Retinal pigment epithelial cell (primary cell): ENCODE measurements at regions not wholly inside any gene's neighbourhood (a gene's known extent, or its start where the extent isn't known, plus 50 kb on each side); places are given as distances from the start of the nearest gene placed in this dataset.

Experiments
- DNase-seq: peaks from one replicate; pipeline ENCODE4 v3.0.0-alpha.2; 2010; ENCODE audit warnings: low read depth
- H3K4me3 ChIP-seq: 2 replicates; pipeline ENCODE4 v1.5.1; 2011; ENCODE audit warnings: mild to moderate bottlenecking, low read length, control low read depth, moderate library complexity
- TF ChIP-seq, protein P1 (sequence below): conservative IDR thresholded peaks from 2 replicates; pipeline ENCODE4 v1.5.1; 2011; ENCODE audit warnings: low read depth, low read length, control low read depth, inconsistent platforms

DNA sequence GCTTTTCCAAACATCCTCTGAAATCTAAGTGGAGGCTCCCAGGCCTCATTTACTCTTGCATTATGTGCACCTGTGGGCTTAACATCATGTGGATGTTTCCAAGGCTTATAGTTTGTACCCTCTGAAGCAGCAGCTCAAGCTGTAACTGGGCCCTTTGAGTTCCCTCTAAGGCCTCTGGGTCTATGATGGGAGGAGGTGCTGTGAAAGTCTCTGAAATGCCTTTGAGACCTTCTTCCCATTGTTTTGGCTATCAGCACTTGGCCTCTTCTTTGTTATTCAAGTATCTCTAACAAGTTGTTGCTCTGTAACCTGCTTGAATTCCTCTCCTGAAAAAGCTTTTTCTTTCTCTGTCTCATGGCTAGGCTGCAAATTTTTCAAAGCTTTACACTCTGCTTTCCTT, 58.1 kb upstream of the MYT1L start:
- TF ChIP-seq, protein P1, sequence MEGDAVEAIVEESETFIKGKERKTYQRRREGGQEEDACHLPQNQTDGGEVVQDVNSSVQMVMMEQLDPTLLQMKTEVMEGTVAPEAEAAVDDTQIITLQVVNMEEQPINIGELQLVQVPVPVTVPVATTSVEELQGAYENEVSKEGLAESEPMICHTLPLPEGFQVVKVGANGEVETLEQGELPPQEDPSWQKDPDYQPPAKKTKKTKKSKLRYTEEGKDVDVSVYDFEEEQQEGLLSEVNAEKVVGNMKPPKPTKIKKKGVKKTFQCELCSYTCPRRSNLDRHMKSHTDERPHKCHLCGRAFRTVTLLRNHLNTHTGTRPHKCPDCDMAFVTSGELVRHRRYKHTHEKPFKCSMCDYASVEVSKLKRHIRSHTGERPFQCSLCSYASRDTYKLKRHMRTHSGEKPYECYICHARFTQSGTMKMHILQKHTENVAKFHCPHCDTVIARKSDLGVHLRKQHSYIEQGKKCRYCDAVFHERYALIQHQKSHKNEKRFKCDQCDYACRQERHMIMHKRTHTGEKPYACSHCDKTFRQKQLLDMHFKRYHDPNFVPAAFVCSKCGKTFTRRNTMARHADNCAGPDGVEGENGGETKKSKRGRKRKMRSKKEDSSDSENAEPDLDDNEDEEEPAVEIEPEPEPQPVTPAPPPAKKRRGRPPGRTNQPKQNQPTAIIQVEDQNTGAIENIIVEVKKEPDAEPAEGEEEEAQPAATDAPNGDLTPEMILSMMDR = no peak
- no peak for DNase-seq
- no peak overlapping the region for H3K4me3 ChIP-seq
